ENCODE measurements at regions not wholly inside any gene's neighbourhood (a gene's known extent, or its start where the extent isn't known, plus 50 kb on each side); places are given as distances from the start of the nearest gene placed in this dataset.
"Not testable (repeated sequence)": the region's sequence is repeated elsewhere in the genome, so short reads cannot be mapped to it uniquely, and the experiment has no call there.

- intact Hi-C loops (cut with DNase I) = no loop called here
- ATAC-seq (no peak), DNase-seq (ENCODE audit: low spot score) (no peak)
Measured at GRCh38 chr2:22027345-22028005, 903.7 kb downstream of the TDRD15 start.

GRCh38 chr2:22035361-22035830 lies 911.6 kb downstream of the TDRD15 start:
- ATAC-seq = peak; percentile 77
- intact Hi-C loops (cut with DNase I) = no loop called here
- no peak for DNase-seq (ENCODE audit: low spot score)

- DNase-seq (ENCODE audit: low spot score) = no peak
- ATAC-seq = peak; percentile 72
- intact Hi-C loops (cut with DNase I) = no loop called here
Measured at GRCh38 chr2:22037274-22037673, 913.5 kb downstream of the TDRD15 start.

- DNase-seq (ENCODE audit: low spot score) = no peak
- intact Hi-C loops (cut with DNase I) = no loop called here
- no peak for ATAC-seq
Measured at GRCh38 chr2:22043784-22044183, 920.0 kb downstream of the TDRD15 start.

GRCh38 chr2:22055784-22056620 lies 932.2 kb downstream of the TDRD15 start:
- no peak for DNase-seq (ENCODE audit: low spot score)
- intact Hi-C loops (cut with DNase I) = no loop called here
- ATAC-seq = no peak

- ATAC-seq (no peak), DNase-seq (ENCODE audit: low spot score) (no peak)
- intact Hi-C loops (cut with DNase I) = no loop called here
Measured at GRCh38 chr2:22056621-22057132, 932.9 kb downstream of the TDRD15 start.

- intact Hi-C loops (cut with DNase I) = no loop called here
- DNase-seq (ENCODE audit: low spot score) (no peak), ATAC-seq (no peak)
Measured at GRCh38 chr2:22062679-22063078, 938.9 kb downstream of the TDRD15 start.

- no peak for ATAC-seq
- DNase-seq (ENCODE audit: low spot score) = no peak
- intact Hi-C loops (cut with DNase I) = no loop called here
Measured at GRCh38 chr2:22076454-22076853, 952.7 kb downstream of the TDRD15 start.

- intact Hi-C loops (cut with DNase I) = no loop called here
- ATAC-seq (no peak), DNase-seq (ENCODE audit: low spot score) (no peak)
Measured at GRCh38 chr2:22078701-22079100, 954.9 kb downstream of the TDRD15 start.

- DNase-seq (ENCODE audit: low spot score) (no peak), ATAC-seq (no peak)
- intact Hi-C loops (cut with DNase I) = no loop called here
Measured at GRCh38 chr2:22079583-22079982, 955.8 kb downstream of the TDRD15 start.

- ATAC-seq = no peak
- intact Hi-C loops (cut with DNase I) = no loop called here
- DNase-seq (ENCODE audit: low spot score) = no peak
Measured at GRCh38 chr2:22086726-22087125, 963.0 kb downstream of the TDRD15 start.

- DNase-seq (ENCODE audit: low spot score); intact Hi-C loops (cut with DNase I); ATAC-seq: not testable (repeated sequence)
Measured at GRCh38 chr2:22103617-22104016, 979.8 kb downstream of the TDRD15 start.

GRCh38 chr2:22110244-22110651 lies 986.5 kb downstream of the TDRD15 start:
- DNase-seq (ENCODE audit: low spot score) = no peak
- ATAC-seq = no peak
- intact Hi-C loops (cut with DNase I) = no loop called here

- DNase-seq (ENCODE audit: low spot score) = no peak
- intact Hi-C loops (cut with DNase I) = no loop called here
- ATAC-seq = no peak
Measured at GRCh38 chr2:22124003-22124402, 1000.2 kb downstream of the TDRD15 start.

GRCh38 chr2:22126106-22126505 lies 1002.3 kb downstream of the TDRD15 start:
- intact Hi-C loops (cut with DNase I) = no loop called here
- ATAC-seq (no peak), DNase-seq (ENCODE audit: low spot score) (no peak)

- DNase-seq (ENCODE audit: low spot score) = no peak
- intact Hi-C loops (cut with DNase I) = no loop called here
Measured at GRCh38 chr2:22126978-22127377, 1003.2 kb downstream of the TDRD15 start.

GRCh38 chr2:22134421-22134820 lies 1010.7 kb downstream of the TDRD15 start:
- ATAC-seq (no peak), DNase-seq (ENCODE audit: low spot score) (no peak)
- intact Hi-C loops (cut with DNase I) = no loop called here

More at GRCh38 chr2:22126978-22127377, 1003.2 kb downstream of the TDRD15 start:
- no peak for ATAC-seq

- ATAC-seq (no peak), DNase-seq (ENCODE audit: low spot score) (no peak)
Measured at GRCh38 chr2:22136446-22136845, 1012.7 kb downstream of the TDRD15 start.

GRCh38 chr2:22143840-22144239 lies 1020.1 kb downstream of the TDRD15 start:
- intact Hi-C loops (cut with DNase I) = no loop called here
- DNase-seq (ENCODE audit: low spot score) (no peak), ATAC-seq (no peak)

More at GRCh38 chr2:22136446-22136845, 1012.7 kb downstream of the TDRD15 start:
- intact Hi-C loops (cut with DNase I) = no loop called here

All from sciatic nerve (tissue), 2 donors.